GM12878 (cell line): ENCODE measurements at regions not wholly inside any gene's neighbourhood (a gene's known extent, or its start where the extent isn't known, plus 50 kb on each side); places are given as distances from the start of the nearest gene placed in this dataset.

Experiments used
- ATAC-seq: fragments of 200-7000 bp; cut with Tn5 transposase; 3 replicates; pipeline ENCODE4 v1.9.1; 2020; ENCODE audit warnings: mild to moderate bottlenecking, moderate library complexity
- BruUV-seq: library from RNA; stranded (reverse); fragments of 400-500 nt; replicated peaks from 2 replicates; lab custom pipeline; 2021; lab: Mats Ljungman, UMichigan
- CTCF ChIA-PET: fragments of 300-600 bp; sonication (Branson Sonifier 250); formaldehyde crosslinking; extraction: SDS; loops from one replicate; lab custom pipeline; 2021; ENCODE audit warnings: inconsistent platforms; lab: Yijun Ruan, JAX
- POLR2A ChIA-PET: fragments of 350-600 bp; formaldehyde crosslinking; extraction: SDS; loops from one replicate; lab custom pipeline; 2021; ENCODE audit warnings: inconsistent platforms; lab: Charles Lee
- RAD21 ChIA-PET: fragments of 300-600 bp; sonication (Branson Sonifier 250); formaldehyde crosslinking; loops from one replicate; lab custom pipeline; 2023; ENCODE audit warnings: antibody characterized with exemption; ENCODE audit not compliant: unreplicated experiment; lab: Charles Lee
- SMC1A ChIA-PET: fragments of 300-600 bp; sonication (Branson Sonifier 250); formaldehyde crosslinking; loops from one replicate; lab custom pipeline; 2023; ENCODE audit not compliant: unreplicated experiment, uncharacterized antibody; lab: Charles Lee
- DNase-seq: peaks from one replicate; pipeline ENCODE4 v3.0.0-alpha.2; 2011; ENCODE audit warnings: low read depth, low spot score
- FAIRE-seq: peaks from 3 replicates; lab custom pipeline; 2011; peaks lifted over from hg19 to GRCh38; lab: Jason Lieb, UNC
- H2AFZ ChIP-seq: 2 replicates; pipeline ENCODE4 v1.6.0; 2011; ENCODE audit warnings: low read depth, low read length, control low read depth; ENCODE audit not compliant: control insufficient read depth
- H3K27ac ChIP-seq: 2 replicates; pipeline ENCODE4 v1.5.1; 2011; ENCODE audit warnings: control low read depth; ENCODE audit not compliant: control insufficient read depth, insufficient read depth
- H3K27me3 ChIP-seq, 2 experiments: replicated peaks in 1 of 2; 2 replicates each; pipeline versions ENCODE4 v1.6.0 to v1.6.1; 2011; ENCODE audit warnings: low read length in 1 of 2; ENCODE audit not compliant: control insufficient read depth in 2 of 2, insufficient read depth in 2 of 2
- H3K36me3 ChIP-seq, 2 experiments: 2 replicates each; pipeline ENCODE4 v1.5.1; 2011; ENCODE audit warnings: low read length in 1 of 2; ENCODE audit not compliant: control insufficient read depth in 2 of 2, insufficient read depth in 2 of 2
- H3K4me1 ChIP-seq: 2 replicates; pipeline ENCODE4 v1.6.1; 2011; ENCODE audit warnings: mild to moderate bottlenecking, low read length, moderate library complexity, mixed read lengths; ENCODE audit not compliant: control insufficient read depth, insufficient read depth
- H3K4me2 ChIP-seq: 2 replicates; pipeline ENCODE4 v1.6.0; 2011; ENCODE audit warnings: control low read depth; ENCODE audit not compliant: control insufficient read depth, insufficient read depth
- H3K4me3 ChIP-seq: fragments of 200-600 bp; sonication (generic); 2 replicates; pipeline ENCODE4 v1.5.1; 2016
- H3K79me2 ChIP-seq: 2 replicates; pipeline ENCODE4 v1.6.0; 2011; ENCODE audit warnings: low read length; ENCODE audit not compliant: control insufficient read depth, insufficient read depth
- H3K9ac ChIP-seq: 2 replicates; pipeline ENCODE4 v1.8.0; 2011; ENCODE audit warnings: low read length, control low read depth, mixed read lengths; ENCODE audit not compliant: control insufficient read depth, insufficient read depth
- H3K9me3 ChIP-seq: replicated peaks from 3 replicates; pipeline ENCODE4 v1.5.1; 2011; ENCODE audit warnings: mild to moderate bottlenecking, low read length; ENCODE audit not compliant: control insufficient read depth, insufficient read depth
- H4K20me1 ChIP-seq: 2 replicates; pipeline ENCODE4 v1.6.0; 2011; ENCODE audit not compliant: control insufficient read depth, insufficient read depth
- BACH1 ChIP-seq: fragments of 450-650 bp; IDR thresholded peaks from 2 replicates; pipeline ENCODE4 v1.6.1; 2017; ENCODE audit warnings: mild to moderate bottlenecking, borderline replicate concordance
- EZH2 ChIP-seq: IDR thresholded peaks from 2 replicates; pipeline ENCODE4 v1.6.1; 2012; ENCODE audit warnings: low read depth, mild to moderate bottlenecking, control low read depth, inconsistent platforms, low read length, borderline replicate concordance; ENCODE audit not compliant: control insufficient read depth
- FOS ChIP-seq: IDR thresholded peaks from 3 replicates; pipeline ENCODE4 v1.6.1; 2011; ENCODE audit warnings: borderline replicate concordance; ENCODE audit not compliant: insufficient read length; ENCODE audit errors: extremely low read depth
- FOXK2 ChIP-seq: fragments of 450-650 bp; IDR thresholded peaks from 2 replicates; pipeline ENCODE4 v1.6.1; 2017; ENCODE audit warnings: mild to moderate bottlenecking, moderate library complexity
- KDM1A ChIP-seq: fragments of 200-600 bp; sonication (generic); IDR thresholded peaks from 2 replicates; pipeline ENCODE4 v1.6.1; 2016; ENCODE audit warnings: borderline replicate concordance
- MEF2B ChIP-seq: fragments of 450-650 bp; IDR thresholded peaks from 2 replicates; pipeline ENCODE4 v1.6.1; 2018; ENCODE audit warnings: mild to moderate bottlenecking, moderate library complexity; ENCODE audit not compliant: partially characterized antibody, poor library complexity, severe bottlenecking
- POLR2AphosphoS5 ChIP-seq: IDR thresholded peaks from 2 replicates; pipeline ENCODE4 v1.6.1; 2011; ENCODE audit warnings: mild to moderate bottlenecking, low read length, inconsistent platforms
- RAD21 ChIP-seq: IDR thresholded peaks from 2 replicates; pipeline ENCODE4 v1.6.1; 2011; ENCODE audit warnings: mild to moderate bottlenecking, low read depth, low read length, moderate library complexity; ENCODE audit not compliant: insufficient read depth
- ZNF384 ChIP-seq: IDR thresholded peaks from 2 replicates; pipeline ENCODE4 v1.6.1; 2012; ENCODE audit warnings: low read depth, mild to moderate bottlenecking, low read length, improper control_type of control experiment, borderline replicate concordance
- in situ Hi-C: fragments of 300-500 bp; cut with MboI; formaldehyde crosslinking; loops from 9 replicates; pipeline ENCODE4 v1.14.3; 2018; ENCODE audit warnings: mixed read lengths
- intact Hi-C: fragments of 100-400 bp; cut with micrococcal nuclease; formaldehyde crosslinking; loops from one replicate; pipeline ENCODE4 v1.14.2; 2022; ENCODE audit not compliant: unreplicated experiment
- TF ChIP-seq, protein P1 (sequence below): fragments of 450-650 bp; IDR thresholded peaks from 2 replicates; pipeline ENCODE4 v1.6.1; 2018; ENCODE audit warnings: borderline replicate concordance, mild to moderate bottlenecking; ENCODE audit not compliant: partially characterized antibody
- TF ChIP-seq, protein P2 (sequence below): IDR thresholded peaks from 2 replicates; pipeline ENCODE4 v1.6.1; 2012; ENCODE audit warnings: low read length, inconsistent platforms

DNA sequence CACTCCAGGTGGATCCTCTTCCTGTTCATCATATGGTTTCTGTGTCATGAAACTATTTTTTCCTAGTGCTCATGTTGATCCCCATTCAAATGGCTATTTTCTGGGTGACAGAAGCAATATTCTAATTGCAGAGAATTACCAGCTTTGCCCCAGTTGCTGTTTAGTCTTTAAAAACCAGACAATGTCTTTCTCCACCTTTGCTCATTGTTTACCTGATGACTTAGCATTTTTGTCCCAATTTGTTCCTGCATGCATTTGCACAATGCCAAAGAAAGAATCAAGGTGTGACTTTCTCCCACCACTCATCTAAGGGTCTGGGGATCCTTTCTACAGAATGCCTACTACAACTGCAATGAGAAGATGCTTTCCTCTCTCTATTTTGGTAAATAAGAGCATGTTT lies 439.9 kb upstream of the MAF start:
- no peaks in the 10 kb centered on the region for H4K20me1 ChIP-seq
- no peak overlapping the region for H3K9ac ChIP-seq
- ChIA-PET CTCF (no interaction called here), SMC1A (interaction anchor here (0.7 kb wide), 1 partner anchor 783 kb away, joined by 3 read pairs; no protein-coding TSS in a partner anchor), POLR2A (no interaction called here)
- no TSS peak for BruUV-seq
- in situ Hi-C loops (no loop called here), intact Hi-C loops (no loop called here)
- no peak overlapping the region for H3K27ac ChIP-seq
- DNase-seq, result no peak
- TF ChIP-seq, protein P1, sequence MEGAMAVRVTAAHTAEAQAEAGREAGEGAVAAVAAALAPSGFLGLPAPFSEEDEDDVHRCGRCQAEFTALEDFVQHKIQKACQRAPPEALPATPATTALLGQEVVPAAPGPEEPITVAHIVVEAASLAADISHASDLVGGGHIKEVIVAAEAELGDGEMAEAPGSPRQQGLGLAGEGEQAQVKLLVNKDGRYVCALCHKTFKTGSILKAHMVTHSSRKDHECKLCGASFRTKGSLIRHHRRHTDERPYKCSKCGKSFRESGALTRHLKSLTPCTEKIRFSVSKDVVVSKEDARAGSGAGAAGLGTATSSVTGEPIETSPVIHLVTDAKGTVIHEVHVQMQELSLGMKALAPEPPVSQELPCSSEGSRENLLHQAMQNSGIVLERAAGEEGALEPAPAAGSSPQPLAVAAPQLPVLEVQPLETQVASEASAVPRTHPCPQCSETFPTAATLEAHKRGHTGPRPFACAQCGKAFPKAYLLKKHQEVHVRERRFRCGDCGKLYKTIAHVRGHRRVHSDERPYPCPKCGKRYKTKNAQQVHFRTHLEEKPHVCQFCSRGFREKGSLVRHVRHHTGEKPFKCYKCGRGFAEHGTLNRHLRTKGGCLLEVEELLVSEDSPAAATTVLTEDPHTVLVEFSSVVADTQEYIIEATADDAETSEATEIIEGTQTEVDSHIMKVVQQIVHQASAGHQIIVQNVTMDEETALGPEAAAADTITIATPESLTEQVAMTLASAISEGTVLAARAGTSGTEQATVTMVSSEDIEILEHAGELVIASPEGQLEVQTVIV, result no peak
- TF ChIP-seq ZNF384 (no peak), BACH1 (no peak), POLR2AphosphoS5 (no peak), EZH2 (no peak), MEF2B (no peak), FOS (no peak), RAD21 (no peak), FOXK2 (no peak), KDM1A (no peak)
- TF ChIP-seq, protein P2, sequence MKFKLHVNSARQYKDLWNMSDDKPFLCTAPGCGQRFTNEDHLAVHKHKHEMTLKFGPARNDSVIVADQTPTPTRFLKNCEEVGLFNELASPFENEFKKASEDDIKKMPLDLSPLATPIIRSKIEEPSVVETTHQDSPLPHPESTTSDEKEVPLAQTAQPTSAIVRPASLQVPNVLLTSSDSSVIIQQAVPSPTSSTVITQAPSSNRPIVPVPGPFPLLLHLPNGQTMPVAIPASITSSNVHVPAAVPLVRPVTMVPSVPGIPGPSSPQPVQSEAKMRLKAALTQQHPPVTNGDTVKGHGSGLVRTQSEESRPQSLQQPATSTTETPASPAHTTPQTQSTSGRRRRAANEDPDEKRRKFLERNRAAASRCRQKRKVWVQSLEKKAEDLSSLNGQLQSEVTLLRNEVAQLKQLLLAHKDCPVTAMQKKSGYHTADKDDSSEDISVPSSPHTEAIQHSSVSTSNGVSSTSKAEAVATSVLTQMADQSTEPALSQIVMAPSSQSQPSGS, result no peak
- TF ChIP-seq, all 136 proteins: peak for 0
- Histone ChIP-seq H3K4me1 (no peaks in the 10 kb centered on the region), H3K4me2 (no peak overlapping the region), H3K36me3 (no peaks in the 10 kb centered on the region), H3K9me3 (no peaks in the 10 kb centered on the region), H3K4me3 (no peak overlapping the region), H3K79me2 (no peaks in the 10 kb centered on the region), H3K27me3 (no peaks in the 10 kb centered on the region; a peak in 1 of 4 replicates), H2AFZ (no peak overlapping the region)
- no peak for ATAC-seq
- FAIRE-seq, result no peak
- RAD21 ChIA-PET, result no interaction called here
